ENCODE measurements at regions not wholly inside any gene's neighbourhood (a gene's known extent, or its start where the extent isn't known, plus 50 kb on each side); places are given as distances from the start of the nearest gene placed in this dataset.

DNA sequence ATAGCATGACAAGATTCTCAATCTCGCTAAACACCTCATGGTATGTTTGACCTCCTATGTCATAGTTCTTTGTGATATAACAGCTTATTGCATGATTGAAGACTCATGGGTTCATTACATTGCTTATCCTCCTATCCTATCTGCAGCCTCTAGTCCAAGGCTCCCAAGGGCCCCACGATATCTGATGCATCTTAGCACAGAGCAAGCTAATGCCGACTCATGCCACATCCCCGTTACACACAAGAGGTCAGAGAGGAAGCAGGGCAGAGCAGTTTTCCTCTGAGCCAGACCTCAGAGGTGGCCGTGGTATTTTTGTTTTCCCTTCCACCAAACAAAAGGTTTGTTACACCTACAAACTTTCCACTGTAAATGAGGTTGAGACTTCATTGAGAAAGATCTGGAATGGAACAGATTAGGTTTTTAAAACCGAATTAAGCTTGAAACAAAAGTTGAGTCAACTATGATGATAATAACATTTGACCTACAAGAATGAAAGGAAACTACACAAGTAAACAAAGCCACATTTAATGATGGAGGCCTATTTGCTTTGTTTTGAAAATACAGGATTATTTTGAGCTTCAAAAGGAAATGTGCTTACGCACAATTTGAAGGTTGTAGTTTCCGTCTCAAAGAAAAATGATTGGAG, 133.9 kb upstream of the MYLIP start:
- DNase-seq (no peak), ATAC-seq (peak; percentile 38)

DNA sequence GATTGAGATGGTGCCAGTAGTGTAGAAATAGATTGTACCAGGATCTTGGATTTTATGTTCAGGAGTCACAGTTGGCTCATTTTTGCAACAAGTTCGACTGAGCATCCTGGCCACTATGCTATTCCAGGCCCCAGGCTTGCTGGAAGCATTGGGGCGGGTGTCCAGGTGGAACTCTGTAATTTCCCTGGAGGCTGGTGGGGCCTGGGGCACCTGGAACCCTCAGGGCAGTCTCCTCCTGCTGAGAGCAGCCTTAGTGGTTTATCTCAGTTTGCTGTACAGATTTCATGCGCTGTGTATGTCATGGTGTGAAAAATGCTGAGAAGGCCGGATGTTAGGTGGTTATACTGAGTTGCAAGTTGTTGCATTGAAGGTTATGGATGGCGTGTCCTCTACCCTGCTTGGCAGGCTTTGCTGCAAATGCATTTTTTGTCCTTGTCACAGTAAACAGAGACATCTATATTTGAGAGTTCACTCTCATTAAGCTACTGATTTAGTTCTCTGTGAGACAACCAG, 135.1 kb upstream of the MYLIP start:
- no peak for DNase-seq
- ATAC-seq, result no peak

DNA sequence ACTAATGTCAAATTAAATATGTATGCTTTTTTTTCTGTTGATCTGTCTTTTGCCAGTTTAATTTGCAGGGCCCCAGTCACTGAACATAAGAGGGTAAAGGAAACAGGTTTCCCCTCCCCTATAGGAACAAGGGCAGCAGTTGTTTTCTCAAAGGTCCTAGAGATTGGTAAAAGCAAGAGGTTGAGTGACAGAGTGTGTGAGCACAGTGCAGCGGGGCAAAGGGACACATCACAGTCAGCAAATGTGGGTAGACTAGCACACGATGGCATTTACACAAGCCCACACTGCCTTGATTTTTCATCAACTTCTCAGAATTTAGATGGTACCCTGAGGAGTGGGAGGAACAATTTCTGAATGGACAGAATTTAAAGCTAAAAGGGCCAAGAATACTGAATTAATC, 138.7 kb upstream of the MYLIP start:
- DNase-seq (no peak), ATAC-seq (peak; percentile 75)

DNA sequence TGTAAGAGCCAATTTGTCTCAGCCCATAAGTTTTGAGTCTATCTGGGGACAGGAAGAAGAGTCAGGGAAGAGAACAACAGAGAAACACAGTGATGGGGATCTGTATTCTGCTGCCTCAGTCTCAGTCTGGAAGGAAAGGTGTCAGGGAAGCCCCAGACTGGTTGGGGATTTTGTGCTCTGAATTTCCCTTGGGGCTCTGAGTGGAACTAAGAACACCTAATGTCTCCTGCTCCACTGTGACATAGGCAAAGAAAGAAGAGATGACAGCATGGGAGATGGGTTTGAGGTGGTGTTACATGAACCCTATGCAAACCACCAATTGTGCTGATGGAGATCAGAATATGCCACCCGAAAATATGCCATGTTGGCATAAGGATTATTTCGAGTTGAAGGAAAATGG, 139.5 kb upstream of the MYLIP start:
- DNase-seq, result no peak
- peak; percentile 58 for ATAC-seq

DNA sequence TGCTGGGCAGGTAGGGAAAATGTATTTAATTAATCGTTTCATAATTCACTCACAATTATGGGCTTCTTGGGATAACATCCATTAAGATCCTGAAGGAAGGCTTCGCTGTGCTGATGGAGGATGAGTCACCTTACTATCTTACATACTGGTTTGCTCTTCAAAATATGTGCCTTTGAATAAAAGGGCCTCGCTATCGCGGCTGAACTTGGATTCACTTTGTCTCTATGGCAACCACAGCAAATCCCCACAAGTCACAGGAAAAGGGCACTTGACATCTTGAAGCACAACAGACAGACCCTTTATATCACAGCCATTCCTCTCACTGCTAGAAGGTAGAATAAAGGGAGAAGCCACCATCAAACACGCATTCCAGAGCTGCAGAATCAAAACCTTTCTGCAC, 141.3 kb upstream of the MYLIP start:
- DNase-seq (no peak), ATAC-seq (no peak)

DNA sequence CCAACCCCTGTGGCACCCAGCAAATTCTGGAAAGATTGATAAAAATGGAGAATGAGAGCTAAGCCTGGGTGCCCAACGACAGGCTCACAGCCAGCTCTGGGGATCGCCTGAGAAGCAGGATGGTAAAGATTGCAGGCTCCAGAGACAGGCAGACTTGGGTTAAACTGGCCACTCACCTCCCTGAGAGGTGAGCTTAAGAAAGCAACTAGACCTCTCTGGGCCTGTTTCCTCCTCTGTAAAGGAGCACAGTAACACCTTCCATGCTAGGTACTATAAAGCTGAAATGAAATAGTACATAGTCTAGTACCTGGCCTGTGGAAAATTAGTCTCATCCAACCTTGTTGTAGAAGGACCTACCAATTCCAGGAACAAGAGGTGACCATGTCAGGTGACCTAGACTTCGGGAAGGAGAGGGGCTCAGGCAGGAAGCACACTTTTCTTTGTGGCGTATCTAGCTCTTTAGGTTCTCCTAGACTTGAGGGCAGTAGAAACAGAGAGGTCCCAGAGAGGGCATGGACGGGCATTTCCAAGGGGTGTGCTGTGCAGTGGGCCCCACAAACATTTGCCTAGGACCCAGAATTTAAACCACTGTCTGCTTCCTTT, 142.8 kb upstream of the MYLIP start:
- DNase-seq (no peak), ATAC-seq (no peak)

DNA sequence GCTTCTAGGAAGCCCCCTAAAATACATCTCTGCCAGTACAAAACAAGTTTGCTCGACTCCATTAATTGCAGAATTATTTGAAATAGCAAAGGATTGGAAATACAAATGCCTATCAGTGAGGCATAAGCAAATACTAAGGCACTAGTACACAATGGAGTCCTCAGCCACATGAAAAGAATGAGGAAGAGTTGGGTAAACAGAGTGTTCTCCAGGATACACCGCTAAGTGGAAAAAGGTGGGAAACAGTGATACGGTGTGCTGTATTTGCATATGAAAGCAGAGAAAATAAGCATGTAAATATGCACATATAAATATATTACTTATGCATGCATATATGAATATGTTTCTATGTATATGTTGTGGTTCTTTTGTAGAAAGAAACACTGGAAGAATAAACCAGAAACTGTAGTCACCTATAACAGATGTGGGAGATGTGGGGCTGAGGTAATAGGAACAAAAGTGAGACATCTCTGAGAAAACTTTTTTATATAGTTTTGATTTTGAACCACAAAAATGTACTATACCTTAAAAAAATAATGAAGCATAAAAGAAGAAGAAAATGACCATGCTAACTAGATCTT, 143.4 kb upstream of the MYLIP start:
- DNase-seq (no peak), ATAC-seq (no peak)

DNA sequence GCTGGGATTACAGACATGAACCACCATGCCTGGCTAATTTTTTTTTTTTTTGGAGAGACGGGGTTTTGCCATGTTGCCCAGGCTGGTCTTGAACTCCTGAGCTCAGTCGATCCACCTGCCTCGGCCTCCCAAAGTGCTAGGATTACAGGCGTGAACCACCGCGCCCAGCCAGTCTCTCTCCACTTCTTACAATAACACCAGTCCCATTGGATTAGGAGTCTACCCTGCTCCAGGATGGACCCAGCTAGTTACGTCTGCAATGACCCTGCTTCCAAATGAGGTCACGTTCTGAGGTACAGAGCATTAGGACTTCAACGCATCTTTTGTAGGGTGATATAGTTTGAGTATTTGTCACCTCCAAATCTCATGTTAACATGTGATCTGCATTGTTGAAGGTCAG, 146.9 kb upstream of the MYLIP start:
- DNase-seq, result no peak
- ATAC-seq, result no peak

DNA sequence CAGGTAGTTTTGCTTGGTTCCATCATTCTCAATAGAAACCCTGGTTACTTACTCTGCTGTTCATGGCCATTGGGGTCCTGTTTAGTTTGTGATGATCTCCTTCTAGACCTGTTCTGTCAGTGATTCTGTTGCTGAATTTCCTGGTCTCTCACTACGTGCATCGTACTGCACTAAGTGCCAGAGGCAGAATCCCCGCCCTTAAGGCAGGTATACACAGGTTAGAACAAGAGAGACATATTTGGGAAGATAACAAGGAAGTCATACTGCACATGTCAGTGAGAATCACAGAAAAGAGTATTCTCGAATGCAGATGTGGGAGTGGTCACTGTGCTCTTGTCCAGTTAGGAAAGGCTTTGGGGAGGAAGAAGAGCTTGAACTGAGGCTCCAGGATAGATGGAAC, 148.1 kb upstream of the MYLIP start:
- ATAC-seq (no peak), DNase-seq (no peak)

DNA sequence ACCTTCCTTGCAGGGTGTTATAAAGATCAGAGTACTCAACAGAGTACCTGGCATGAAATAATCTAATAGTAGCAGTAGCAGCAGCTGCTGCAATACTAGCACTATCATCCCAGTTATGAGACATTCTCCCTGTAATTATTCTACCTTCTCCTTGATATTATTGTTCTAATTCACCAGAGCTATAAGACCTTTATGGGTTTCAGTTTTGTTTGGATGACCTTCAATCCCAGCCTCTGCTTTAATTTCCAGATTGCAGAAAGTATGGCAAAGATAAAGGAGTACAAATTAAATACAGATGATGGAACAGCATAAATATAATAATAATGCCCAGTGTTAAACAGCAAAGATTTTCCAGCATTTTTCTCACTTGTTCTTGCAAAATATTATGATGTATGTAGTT, 150.5 kb upstream of the MYLIP start:
- ATAC-seq, result no peak
- no peak for DNase-seq

DNA sequence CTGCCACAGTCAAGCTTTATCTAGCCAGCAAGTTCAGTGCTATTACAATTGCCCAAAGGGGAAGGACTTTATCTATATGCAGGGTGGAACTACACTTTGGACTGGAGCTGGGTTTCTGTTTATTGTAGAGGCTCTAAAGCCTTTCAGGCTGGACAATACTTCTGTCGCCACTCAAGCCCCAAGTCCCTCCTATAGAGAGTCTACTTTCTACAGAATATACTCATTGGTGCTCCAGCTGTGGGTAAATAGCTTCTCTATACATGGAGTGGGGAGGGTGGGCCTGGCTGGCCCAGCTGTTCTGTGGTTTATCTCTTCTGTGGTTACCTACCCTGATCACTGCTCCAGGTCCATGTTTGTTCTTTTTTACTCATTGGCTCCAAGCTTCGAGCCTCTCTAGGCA, 151.8 kb upstream of the MYLIP start:
- DNase-seq, result no peak
- ATAC-seq, result no peak

DNA sequence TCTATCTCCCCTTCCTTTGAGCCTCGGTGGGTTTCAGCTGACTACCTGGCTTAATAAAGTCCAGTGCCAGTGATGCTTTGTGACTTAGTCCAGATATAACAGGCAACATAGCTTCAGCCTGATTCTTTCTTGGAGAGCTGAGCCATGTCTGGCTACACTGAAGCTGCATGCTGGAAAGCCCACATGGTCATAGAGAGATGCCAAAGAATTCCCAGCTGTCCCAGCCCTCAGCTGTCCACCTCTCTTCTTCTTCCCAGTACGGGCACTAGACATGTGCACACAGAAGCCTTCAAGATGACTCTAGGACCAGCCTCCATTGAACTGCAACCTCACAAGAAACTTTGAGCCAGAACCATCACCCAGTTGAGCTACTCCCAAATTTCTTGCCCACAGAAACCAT, 154.1 kb upstream of the MYLIP start:
- no peak for ATAC-seq

DNA sequence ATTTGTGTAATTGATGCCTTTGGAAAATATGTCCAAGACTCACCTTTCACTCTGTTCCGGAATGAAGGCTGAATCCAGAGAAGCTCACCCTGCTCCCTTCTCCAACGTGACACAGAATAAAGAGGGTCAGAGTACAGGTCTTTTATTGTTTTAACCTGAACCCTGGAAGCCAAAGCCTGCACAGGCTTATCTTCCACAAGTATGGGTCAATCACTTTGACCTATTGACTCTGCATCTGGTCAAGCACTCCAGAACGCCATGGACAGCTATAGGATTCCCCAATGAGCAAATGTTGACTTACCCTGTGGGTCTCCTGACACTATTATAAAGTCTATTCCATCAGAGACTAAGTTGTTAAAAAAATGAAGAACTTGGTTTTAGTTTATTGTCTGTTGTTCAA, 158.4 kb upstream of the MYLIP start:
- no peak for DNase-seq
- ATAC-seq, result no peak

More for the DNA sequence above, 154.1 kb upstream of the MYLIP start:
- no peak for DNase-seq

DNA sequence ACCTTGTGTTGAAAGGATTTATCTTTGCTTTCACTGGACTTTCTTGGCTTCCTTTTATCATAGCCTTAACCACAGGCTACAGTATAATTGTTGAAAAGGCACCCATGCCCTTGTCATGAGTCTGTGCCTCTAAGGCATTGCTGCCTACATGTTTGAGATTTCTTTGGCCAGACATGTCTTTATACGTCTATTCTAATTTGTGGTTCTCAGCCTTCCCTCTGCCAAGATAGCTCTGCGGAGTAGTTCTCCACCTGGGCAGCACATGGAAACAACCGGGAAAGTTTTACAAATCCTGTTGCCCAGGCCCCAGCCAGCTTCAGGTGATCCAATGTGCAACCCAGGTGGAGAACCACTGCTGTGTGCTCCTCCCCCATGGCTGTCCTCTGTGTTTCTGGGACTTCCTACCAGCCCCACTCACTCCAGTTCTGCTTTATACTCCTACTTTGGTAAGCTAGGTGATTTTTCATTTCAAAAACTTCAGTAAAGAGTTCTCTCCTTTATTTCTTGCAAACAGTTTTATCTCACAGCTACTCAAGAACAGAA, 159.6 kb upstream of the MYLIP start:
- DNase-seq (no peak), ATAC-seq (no peak)

DNA sequence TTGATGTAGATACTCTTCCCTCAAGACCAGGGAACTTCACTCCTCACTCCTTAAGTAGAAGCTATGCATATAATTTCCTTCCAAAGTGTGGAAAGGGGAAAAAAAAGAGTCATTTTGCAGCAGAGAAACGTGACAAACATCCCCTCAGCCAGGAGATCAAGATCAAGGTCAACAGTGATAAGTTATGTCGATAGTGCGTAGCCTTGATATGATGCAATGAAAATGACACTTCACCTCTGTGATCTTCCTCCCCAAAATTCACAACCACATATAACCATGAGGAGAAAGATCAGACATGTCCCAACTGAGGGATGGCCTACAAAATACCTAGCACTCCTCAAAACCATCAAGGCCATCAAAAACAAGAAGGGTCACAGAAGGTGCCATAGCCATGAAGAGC, 160.4 kb upstream of the MYLIP start:
- ATAC-seq, result no peak
- DNase-seq, result no peak

DNA sequence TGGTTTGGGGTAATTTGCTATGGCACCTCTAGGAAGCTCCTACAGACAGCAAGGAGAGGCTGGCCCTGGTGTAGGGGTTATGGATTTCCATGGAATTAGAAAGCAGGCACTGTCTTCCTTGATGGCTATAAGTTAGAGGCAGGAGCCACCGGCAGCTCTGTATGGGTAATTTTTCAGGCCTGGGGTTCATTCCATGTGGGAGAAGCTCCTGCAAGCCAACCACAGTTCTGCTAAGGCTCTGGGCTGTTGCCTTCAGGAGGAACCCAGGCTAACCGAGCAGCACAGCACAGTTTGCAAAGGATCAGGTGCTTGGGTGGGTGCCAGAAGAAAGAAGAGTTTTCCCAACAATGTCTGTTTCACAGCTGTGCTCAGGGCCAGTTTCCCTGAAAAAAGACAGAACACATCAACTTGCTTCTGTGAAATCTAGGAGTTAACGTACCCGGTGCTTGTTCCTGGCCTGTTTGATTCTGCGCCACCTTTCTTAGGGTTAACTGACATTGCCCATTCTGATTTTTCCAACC, 162.8 kb upstream of the MYLIP start:
- DNase-seq, result no peak
- ATAC-seq, result no peak

DNA sequence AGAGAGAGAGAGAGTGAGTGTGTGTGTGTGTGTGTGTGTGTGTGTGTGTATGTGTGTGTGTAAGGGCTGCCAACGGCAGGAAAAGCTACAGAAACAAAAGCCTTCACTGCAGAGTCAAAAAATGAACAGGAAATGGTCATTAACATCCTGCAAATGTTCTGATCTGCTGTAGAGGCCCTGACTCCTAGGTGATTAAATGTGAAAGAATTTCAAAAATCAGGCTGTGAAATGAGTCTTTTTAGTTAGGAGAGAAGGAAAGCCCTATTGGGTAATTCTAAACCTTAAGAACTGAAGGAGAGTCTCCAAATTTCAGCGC, 166.5 kb upstream of the MYLIP start:
- no peak for DNase-seq
- ATAC-seq, result peak; percentile 40

DNA sequence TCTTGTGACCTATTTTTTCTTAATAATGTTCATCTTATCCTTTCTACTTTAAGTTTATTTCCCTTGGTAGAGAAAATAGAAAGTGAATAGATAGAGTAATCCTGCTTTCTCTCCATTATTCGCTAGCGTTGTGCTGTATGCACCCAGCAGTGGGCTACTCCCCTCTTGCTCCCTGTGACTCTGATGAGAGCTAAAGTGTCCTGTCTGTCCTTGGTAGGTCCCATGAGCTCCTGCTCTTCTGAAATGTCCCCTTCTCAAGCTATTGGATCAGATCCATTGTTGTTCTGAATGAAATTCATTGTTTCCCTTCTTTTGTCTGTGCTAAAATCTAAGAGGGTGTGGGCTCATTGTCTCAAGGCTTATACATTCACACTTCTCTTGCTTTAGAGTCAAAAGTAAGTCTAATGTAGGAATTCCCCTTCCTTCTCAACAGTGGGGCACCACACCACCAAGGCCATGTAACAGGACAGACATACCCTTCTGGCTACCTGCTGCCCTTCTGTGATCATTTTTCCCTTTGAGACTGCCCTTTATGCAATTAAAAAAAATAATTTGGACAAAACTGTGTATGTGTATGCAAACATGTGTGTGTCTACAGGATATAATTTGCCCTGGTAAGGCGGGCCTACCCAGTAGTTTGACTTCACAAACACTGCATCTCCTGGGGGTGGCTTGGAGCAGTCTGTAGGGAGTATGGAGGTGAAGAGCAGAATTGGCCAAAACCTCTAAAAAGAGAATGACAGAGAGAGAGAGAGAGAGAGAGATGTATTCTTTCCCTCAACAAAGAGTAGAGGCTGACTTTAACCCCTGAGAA, 167.0 kb upstream of the MYLIP start:
- DNase-seq, result no peak
- no peak for ATAC-seq

DNA sequence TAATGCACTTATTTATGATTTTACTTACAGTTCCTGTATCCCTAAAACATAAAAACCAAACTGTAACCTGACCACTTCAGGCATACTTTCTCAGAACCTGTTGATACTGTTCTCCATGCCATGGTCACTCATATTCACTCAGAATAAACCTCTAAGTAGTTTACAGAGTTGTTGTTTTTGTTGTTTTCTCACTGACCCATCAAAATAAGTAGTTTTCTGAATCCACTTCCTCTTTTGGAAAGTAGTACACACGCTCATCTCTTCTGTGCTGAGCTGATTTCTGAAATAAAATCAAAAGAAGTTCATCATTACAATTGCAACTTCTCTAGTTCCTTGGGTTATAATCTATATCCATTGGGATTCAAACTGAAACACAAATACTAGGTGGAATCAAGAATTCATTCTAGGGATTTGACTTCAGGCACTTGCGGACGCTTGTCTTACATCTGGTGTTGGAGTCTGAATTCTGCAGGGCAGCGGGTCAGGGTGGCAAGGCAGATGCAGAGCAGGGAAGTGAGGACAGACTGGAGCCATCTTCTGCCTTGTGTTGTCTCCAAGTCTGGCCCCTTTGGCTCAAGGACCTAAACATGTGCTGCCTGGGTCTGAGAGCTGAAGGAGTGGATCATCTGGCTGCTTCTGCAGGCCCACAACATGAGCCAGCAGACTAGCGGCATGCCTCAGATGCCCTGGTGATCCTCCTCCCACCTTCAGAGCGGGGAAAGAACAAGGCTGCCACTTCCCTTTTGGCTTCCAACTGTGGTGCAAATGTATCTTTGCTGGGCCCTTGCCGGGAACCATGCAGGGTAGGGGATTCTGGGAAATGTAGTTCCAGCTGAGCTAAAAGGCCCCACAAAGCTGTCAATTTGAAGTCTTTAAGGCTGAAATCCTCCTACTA, 167.9 kb upstream of the MYLIP start:
- no peak for DNase-seq
- no peak for ATAC-seq

DNA sequence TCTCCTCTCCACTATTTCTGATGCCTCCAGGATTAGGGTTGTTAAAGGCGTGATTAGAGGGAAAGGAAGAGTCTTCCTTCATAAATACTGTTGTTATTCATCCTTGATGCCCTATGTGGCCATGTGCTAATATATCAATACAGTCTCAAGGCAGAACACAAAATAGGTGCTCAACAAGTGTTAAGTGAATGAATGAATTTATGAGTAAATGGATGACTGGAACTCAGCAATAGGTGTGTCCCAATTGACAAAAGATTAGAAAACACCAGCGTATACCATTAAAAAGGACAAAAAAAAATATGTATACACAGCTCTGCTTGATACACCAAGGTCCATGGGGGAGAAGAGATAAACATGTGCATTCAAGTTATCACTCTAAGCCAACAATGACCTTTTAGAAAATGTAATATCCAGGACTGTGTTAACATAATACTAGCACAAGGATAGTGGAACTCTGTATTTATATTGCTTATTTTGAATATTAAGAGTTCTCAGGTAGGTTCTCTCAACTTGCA, 171.2 kb upstream of the MYLIP start:
- DNase-seq, result no peak
- ATAC-seq, result no peak
